ENCODE measurements at regions not wholly inside any gene's neighbourhood (a gene's known extent, or its start where the extent isn't known, plus 50 kb on each side); places are given as distances from the start of the nearest gene placed in this dataset.
"Not testable (repeated sequence)": the region's sequence is repeated elsewhere in the genome, so short reads cannot be mapped to it uniquely, and the experiment has no call there.

DNA sequence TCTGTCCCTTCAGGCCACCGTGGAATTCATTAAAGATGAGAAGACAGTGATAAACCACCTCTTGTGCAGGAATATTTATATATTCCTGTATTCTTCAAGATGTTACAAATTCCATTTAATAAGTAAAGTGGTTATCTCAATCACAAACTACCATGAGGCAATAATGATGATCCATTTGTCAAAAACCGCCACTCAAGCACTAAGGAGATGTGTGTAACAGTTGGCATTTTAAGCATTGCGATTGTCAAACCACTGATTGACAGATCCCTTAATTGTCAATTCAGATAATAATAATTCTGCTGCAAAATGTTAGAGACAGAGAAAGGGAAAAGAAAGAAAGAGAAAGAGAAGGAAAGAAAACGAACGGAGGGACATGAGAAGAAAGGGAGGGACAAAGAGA, 476.1 kb upstream of the RBFOX1 start:
- no peak for DNase-seq (ENCODE audit: low spot score)

DNA sequence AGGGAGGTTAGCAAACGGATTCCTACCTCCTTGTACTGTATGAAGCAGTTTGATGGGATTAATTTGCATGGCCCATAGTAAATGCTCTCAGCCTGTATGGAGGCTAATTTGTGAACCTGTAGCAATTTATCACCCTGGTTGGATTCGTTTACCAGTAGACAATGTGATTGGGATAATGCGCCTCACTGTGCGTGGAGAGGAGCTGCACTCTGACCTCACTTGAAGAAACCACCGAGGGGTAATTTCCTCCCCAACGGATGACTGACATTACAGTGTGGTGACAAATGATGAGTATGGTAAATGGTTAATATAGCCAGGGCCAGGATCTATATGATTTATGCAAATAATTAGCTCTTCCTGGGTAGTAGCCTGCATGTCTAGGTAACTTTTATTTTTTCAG, 479.1 kb upstream of the RBFOX1 start:
- no peak for DNase-seq (ENCODE audit: low spot score)

DNA sequence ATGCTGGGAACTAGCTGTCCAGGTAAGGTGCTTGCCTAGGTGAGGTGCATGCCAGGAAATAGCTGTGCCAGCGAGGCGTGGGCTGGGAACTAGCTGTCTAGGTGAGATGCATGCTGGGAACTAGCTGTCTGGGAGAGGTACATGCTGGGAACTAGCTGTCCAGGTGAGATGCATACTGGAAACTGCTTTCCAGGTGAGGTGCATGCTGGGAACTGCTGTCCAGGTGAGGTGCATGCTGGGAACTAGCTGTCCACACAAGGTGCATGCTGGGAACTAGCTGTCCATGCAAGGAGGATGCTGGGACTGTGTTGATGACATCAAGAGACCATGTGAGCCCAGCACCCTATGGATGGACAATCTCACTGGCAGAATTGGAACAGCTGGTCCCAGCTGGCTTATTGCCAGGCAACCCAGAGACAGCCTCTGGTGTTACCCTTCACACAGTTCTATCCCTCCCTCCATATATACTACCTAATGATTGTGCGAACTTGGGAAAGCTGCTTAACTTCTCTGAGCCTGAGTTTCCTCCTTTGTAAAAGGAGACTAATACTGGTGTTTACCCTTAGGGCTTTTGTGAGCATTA, 479.9 kb upstream of the RBFOX1 start:
- DNase-seq (ENCODE audit: low spot score): no peak

DNA sequence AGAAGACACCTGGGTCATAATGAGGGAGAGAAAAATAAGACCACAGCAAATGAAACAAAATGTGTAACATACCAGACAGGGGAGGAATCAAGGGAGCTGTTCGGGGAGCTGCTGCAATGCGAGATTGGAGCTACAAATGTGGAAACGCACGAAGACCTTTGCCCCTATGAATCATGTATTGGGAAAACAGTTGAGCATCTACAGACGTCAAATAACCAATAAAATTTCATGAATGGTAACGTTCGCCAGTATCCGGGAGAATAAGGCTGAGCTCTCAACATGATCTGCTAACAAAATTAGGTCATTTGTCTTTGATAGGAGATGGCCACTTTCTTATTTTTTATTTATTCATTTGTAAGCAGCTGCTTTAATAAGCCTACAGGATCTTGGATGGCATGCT, 486.2 kb upstream of the RBFOX1 start:
- DNase-seq (ENCODE audit: low spot score): no peak

DNA sequence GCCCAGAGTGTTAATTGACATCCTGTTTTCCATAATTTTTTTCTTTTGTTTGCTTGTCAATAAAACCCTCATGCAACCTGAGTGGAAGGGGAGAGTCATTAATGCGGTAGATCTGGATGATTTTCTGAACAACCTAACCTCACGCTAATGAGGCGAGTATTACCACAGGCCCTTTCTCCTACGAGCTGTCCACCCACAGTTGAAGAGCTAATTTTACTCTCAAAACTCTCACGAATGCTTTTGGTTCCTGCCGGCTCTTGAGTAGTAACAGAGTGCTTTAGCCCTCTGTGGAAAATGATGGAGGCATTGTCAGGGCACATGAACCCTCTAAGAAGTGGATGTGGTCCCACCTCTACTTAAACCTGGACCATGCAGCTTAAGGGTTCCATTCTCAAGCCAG, 491.3 kb upstream of the RBFOX1 start:
- DNase-seq (ENCODE audit: low spot score): no peak

DNA sequence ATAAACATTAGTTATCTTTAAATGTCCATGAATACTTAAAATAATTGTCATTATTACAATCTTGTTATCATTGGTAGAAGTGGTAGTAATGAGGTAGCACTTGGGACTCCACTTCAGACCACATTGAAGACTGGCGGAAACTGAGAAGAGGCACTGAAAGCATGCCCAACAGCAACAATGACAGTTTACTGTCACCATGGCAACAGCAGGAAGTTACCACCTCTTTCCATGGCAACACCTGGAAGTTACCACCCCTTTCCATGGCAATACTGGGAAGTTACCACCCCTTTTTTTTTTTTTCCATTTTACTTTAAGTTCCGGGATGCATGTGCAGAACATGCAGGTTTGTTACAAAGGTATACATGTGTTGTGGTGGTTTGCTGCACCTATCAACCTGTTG, 494.9 kb upstream of the RBFOX1 start:
- no peak for DNase-seq (ENCODE audit: low spot score)

DNA sequence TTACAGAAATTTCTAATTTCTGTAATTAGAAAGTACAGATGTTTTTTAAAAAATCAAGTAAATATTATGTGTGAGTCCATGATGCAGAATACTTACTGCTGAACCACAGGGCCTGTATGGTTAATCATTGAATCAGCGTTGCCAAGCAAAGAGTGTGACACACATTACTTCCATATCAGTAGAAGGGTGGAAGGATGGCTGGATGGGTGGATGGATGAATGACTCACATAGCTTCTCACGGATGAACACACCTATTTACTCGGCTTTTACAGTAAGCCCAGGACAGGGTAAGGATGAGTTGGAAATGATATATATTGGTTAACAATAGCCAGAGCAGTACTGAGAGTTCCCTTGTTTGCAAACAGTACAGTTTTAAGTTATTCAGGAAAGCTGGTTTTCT, 495.9 kb upstream of the RBFOX1 start:
- no peak for DNase-seq (ENCODE audit: low spot score)

DNA sequence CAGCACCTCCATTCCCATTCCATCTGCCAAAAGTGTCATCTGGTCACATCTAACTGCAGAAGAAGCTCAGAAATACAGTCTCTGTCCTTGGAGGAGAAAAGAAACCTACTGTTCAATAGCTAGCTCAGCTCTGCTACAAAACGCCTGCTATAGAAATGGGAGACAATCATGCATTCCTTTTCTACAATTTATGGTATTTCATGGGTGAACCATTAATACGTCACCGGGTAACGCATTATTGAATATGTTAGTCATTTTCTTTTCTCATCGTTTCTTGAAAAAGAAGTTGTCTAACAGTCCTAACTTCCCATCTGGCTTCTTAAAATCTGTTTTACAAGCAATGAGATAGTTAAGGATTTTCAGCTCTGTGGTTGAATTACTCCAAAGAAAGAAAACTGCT, 496.7 kb upstream of the RBFOX1 start:
- DNase-seq (ENCODE audit: low spot score): no peak

DNA sequence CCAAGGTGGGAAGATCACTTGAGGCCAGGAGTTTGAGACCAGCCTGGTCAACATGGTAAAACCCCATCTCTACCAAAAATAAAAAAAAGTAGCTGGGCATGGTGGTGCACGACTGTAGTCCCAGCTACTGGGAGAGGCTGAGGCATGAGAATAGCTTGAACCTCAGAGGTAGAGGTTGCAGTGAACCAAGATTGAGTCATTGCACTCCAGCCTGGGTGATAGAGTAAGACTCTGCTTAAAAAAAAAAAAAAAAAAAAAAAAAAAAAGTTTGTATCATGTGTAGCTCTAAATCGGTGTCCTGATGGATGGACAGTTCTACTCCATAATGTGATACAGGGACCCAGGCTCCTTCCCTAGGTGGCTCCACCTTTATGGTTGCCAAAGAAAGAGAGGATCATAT, 497.1 kb upstream of the RBFOX1 start:
- no peak for DNase-seq (ENCODE audit: low spot score)

DNA sequence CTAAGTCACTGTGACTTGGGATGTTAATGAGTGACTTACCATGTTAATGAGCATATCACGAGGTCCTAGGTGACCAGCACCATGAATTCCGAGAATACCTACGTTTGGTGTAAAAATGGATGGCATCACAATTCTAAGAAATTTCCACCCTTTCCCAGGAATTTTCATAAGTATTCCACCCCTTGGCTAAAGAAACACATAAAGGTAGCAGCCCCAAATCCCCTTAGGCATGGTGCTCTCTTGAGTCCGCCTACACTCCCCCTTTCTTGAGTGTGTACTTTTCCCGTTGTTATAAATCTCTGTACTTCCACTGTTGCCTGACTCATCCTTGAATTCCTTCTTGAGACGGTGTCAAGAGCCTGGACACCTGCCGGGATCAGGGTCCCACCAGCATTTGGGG, 504.0 kb upstream of the RBFOX1 start:
- no peak for DNase-seq (ENCODE audit: low spot score)

DNA sequence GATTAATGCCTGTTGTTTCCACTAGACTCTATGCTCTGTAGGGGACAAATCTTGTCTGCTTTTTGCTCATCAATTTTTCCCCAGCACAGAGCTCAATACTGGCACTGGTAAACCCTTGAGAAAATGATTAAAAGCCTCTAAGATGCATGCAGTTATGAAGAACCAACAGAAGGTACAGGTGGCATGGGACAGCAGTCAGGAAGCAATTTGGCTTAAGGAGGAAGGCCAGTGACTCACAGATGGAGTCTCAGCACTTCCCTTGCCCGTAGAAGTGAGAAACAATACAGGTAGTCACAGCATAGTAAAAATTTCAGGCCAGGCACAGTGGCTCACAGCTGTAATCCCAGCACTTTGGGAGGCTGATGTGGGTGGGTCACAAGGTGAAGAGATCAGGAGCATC, 504.7 kb upstream of the RBFOX1 start:
- no peak for DNase-seq (ENCODE audit: low spot score)

DNA sequence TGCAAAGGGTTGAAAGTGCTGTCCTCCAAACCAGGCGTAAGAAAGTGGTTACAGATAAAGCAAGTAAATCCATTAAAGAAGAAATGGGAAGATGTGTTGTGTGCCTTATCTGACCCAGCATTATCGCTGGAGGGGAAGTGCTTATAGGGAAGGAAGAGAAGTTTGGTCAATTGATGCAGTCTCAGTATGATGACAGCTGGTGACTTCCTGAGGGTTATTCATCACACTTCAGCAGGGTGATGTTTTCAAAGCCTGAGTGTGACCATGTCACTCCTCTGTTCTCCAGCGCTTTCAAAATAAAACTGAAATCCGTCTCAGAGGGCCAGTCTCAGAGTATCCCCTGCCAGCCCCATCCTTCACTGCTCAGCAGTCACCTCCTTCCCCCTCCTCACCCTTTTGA, 505.4 kb upstream of the RBFOX1 start:
- DNase-seq (ENCODE audit: low spot score): no peak

DNA sequence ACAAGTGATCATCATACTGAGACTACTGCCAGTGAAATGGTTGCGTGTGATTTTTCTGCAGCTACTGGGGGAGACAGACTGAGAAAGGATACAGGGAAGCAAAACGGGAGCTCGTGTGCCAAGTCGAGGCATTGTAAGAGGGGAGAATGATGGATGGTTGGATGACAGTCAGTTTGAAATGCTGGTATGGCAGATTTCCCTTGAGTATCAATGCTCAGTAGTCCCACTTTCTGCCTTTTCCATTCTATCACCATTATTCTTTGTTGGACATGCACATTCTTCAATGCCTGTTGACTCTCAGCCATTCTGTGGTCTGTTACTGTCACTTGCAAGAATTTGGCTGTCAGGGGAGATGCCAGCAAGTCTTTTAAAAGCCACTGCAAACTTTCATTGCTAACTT, 510.6 kb upstream of the RBFOX1 start:
- no peak for DNase-seq (ENCODE audit: low spot score)

DNA sequence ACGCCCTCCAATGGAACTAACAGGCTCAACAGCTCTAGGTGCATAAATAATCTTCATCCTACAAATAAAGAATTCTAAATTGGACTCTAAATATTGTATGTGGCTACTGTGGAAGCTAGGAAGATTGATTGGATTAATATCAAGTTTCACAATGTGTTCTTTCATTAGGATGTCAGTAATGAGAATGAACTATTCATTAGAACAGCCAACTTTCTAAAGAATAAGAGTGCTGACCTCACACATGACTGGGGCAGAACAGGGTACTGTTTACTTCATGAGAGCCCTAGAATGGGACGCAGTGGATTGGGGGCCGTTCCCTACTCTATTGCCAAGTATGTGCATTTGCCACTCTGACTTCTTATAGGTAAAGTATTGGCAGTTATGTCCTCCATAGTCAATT, 528.2 kb upstream of the RBFOX1 start:
- DNase-seq (ENCODE audit: low spot score): no peak

DNA sequence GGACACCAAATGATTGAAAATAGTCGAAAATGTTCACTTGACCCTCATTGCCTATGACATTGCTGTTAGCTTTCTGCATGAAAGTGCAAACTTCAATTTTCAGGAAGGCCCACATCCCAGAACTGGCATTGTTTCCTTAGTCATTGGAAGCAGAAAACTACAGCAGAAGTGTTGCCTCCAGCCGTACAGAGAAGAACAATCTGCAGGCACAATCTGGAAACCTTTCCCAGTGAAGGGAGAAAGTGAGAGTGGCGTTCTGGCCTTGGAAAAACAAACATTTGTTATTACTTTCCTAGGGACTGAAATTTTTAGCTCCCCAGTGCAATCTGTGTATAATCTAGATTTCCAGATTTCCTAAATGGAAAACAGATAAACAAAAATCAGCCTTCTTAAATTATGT, 529.5 kb upstream of the RBFOX1 start:
- no peak for DNase-seq (ENCODE audit: low spot score)

DNA sequence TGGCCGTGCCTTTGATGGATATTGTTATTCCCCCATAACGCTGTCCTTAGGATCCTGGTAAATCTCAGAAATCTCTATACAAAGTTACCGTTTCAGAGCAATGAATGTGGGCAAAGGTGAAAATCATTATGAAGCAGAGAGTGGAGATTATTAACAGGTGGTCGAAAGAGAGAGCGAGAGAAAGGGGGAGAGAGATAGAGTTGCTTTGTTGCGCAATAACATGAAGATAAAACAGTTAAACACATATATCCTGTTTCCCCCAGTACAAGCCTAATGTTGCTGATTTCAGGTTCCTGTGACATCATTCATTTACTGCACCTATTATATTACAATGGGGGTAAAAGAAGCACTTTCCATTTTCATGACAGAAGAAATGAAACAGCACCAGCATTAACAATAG, 535.4 kb upstream of the RBFOX1 start:
- no peak for DNase-seq (ENCODE audit: low spot score)

DNA sequence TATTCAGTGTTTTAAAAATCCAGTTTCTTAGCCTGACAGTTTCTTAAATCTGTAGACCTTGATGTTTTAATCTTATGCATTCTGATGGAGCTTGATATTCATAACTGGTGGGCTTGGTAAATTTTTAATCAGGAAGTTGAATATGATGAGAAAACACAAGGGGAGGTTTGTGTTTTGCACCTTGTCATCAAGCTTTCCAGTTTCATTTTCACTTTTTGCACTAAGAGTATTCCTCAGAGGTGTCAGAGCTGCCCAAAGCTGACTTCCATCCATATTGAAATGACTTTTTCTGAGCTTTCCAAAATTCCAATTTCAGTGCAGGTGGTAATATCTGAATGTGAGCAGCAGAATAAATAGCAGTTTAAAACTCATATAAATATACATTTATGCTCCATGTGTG, 555.0 kb upstream of the RBFOX1 start:
- no peak for DNase-seq (ENCODE audit: low spot score)

DNA sequence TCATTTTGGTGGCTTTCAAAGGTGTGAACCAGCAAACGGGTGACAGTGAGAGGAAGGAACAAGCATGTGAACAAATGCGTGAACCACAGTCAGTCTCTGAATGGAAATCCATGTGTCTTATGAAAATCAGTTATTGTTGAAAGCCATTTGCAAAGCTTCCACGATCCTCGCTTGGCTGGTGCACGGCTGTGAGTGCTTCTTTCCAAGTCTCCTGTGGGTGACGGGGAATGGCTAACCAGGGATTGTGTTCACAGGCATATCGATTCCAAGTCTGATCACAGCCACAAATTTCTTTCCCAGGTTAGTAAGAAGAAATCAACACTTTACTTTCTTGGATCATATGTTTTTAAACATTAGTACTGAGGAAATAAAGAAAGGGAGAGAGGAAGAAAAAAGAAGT, 556.9 kb upstream of the RBFOX1 start:
- no peak for DNase-seq (ENCODE audit: low spot score)

DNA sequence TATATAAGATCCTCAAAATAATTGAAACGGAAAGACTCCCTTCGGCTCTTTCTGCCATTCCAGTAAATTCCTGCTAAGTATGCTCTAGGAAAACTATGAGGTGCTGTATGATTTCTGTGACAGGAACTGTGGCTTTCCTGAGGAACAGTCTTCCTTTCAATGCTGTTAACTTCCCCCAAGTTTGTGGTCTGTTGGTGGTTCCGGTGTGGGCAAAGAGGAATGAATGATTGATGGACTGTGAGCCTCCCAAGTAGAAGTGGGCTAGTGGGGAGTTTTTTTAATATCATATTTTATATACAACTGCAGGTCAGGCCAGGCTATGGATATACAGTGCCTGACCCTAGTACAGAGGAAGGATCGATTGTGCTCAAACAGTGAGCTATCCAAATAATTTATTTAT, 560.7 kb upstream of the RBFOX1 start:
- DNase-seq (ENCODE audit: low spot score): no peak

DNA sequence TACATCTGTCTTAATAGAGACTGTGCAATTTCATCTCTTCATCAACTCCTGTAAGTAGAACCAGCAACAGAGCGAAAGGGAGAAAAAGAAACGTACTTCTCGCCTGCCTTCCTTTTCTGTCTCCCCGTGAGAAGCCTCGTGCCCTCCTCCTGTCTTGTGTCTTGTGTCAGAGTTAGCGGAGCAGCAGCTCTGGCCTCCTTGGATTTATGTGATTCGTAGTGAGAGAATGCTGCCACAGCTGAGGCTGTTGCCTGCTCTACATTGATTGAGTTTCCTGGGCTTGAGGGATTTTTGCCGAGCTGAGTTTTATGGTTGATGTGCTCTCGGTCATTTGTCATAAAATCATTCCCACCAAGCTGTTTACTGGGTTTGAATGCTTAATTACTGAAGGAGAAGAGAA, 579.1 kb upstream of the RBFOX1 start:
- DNase-seq (ENCODE audit: low spot score): no peak

DNA sequence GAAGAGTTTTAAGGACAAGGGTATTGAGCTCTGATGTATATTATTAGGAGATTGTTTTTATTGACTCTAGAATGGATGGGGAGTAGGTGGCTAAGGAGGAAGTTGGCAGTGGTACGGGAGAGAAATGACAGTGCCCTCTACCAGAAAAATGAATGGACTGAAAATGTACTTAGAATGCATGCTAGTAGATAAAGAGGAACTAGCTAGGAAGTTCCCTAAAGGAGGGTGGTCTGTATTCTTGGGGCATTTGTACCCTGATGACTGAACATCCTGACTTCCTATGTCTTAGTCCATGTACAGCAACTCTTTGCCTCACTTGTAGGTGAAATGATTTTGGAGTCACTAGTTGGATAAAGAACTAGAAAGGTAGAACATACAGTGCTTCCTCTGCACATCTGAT, 581.5 kb upstream of the RBFOX1 start:
- DNase-seq (ENCODE audit: low spot score): no peak

DNA sequence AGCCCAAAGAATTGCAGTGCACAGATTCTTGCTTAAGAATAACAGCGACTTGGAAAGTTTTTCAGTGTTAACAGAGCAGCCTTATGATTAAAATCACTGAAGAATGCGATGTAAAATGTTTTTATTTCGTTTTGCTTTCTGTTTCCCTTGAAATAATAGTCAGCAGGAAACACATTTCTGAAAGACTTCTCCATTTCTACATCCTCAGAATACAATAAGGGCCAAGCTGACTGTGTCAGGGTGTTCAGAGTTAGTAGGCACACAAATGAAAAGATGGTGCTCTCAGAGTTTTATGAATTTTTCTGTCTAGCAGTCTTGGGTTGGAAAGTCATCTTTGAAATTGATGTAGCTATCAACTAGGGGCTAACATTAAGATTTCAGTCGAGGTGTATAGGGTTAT, 582.9 kb upstream of the RBFOX1 start:
- DNase-seq (ENCODE audit: low spot score): no peak

DNA sequence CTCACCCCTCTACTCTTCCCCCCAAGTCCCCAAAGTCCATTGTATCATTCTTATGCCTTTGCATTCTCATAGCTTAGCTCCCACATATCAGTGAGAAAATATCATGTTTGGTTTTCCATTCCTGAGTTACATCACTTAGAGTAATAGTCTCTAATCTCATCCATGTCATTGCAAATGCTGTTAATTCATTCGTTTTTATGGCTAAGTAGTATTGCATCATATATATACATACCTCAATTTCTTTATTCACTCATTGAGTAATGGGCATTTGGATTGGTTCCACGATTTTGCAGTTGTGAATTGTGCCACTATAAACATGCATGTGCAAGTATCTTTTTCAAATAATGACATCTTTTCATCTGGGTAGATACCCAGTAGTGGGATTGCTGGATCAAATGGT, 596.3 kb upstream of the RBFOX1 start:
- not testable (repeated sequence) for DNase-seq (ENCODE audit: low spot score)

DNA sequence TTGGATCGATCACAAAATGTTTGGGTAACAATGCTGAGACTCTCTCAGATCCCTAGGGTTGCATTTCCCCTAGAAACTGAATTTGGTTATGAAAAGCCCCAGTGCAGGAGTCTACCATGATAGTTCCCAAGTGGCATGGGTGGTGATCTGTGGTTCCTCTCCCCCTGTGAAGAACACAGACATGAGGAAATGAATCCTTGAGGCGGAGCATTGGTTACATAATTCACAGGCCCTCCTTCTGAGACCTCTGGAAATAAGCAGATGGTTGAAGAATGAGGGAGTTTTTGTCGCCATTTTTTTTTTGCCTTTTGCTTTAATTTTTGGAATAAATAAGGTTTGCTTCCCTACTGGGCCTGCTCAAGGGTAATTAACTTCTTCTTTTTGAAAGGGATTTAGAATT, 597.0 kb upstream of the RBFOX1 start:
- no peak for DNase-seq (ENCODE audit: low spot score)

DNA sequence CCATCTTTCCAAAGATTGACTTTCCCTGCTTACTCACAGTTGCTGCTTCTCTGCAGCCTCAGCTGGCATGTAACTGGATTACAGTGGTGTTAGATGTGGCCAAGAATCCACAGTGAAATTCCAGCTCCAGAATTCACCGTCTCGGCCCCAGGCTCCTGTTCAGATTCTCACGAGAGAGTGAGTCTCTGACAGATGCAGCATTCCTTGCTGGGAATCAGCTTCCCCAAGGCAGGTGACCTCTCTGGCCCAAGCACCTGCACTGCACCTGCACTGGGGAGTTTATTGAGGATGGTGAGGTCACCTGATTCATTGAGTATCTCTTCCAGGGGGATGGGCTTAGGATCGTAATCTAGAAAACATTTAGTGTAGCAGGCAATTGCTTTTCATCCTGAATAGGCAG, 600.5 kb upstream of the RBFOX1 start:
- DNase-seq (ENCODE audit: low spot score): no peak

All from left forelimb (tissue), 1 donor.